BE2C (cell line): ENCODE measurements at regions not wholly inside any gene's neighbourhood (a gene's known extent, or its start where the extent isn't known, plus 50 kb on each side); places are given as distances from the start of the nearest gene placed in this dataset.

Experiments used
- DNase-seq: peaks from one replicate; pipeline ENCODE4 v3.0.0-alpha.2; 2020
- H3K27me3 ChIP-seq: fragments of 250-450 bp; sonication (Bioruptor Pico); 2 replicates; pipeline ENCODE4 v1.5.1; 2020; ENCODE audit warnings: mild to moderate bottlenecking
- H3K36me3 ChIP-seq: fragments of 250-450 bp; sonication (Bioruptor Pico); 2 replicates; pipeline ENCODE4 v1.5.1; 2020; ENCODE audit warnings: mild to moderate bottlenecking
- H3K4me1 ChIP-seq: fragments of 250-450 bp; sonication (Bioruptor Pico); 2 replicates; pipeline ENCODE4 v1.5.1; 2020
- H3K4me3 ChIP-seq: 2 replicates; pipeline ENCODE4 v1.5.1; 2011; ENCODE audit warnings: low read depth, low read length
- H3K9me3 ChIP-seq: fragments of 250-450 bp; sonication (Bioruptor Pico); 2 replicates; pipeline ENCODE4 v1.5.1; 2020
- CTCF ChIP-seq: IDR thresholded peaks from 2 replicates; pipeline ENCODE4 v1.5.1; 2012; ENCODE audit warnings: mild to moderate bottlenecking, low read depth, low read length

- Histone ChIP-seq H3K36me3 (no peaks in the 10 kb centered on the region), H3K27me3 (no peaks in the 10 kb centered on the region), H3K9me3 (no peaks in the 10 kb centered on the region), H3K4me3 (no peak overlapping the region), H3K4me1 (peaks cover 2% of the 10 kb centered on the region; the same call in 1 of the 2 replicates)
- no peak for TF ChIP-seq CTCF
- DNase-seq: no peak
These were observed 219.4 kb upstream of the ROBO2 start for GRCh38 chr3:76820481-76820880.

DNA sequence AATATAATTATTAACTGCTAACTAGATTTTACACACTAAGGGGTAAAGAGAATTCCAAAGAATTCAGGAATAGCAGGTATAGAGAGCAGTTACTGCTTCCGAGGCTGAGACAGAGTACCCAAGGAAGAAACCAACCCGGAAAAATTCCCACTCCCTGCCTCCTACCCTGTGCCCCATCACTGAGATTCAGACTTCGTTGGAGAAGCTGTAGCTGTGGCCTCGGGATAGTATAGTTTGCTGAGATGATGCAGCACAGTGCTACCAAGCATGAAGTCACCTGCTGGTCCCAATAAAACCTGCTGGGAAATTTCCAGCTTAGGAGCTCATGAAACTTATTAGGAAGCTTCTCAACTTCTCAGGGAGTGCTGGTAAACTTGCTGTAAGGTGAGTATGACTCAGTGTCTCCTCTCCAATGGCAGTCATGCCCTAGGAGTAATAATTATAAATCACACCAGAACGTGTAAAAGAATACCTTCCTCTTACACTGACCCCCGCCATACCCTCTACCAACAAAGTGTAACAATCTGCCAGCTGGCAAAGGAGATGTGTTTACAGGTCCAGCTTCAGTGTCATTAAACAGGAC is 215.2 kb upstream of the ROBO2 start:
- Histone ChIP-seq H3K9me3 (no peaks in the 10 kb centered on the region), H3K27me3 (no peaks in the 10 kb centered on the region), H3K36me3 (no peaks in the 10 kb centered on the region), H3K4me3 (no peak overlapping the region), H3K4me1 (peaks cover 2% of the 10 kb centered on the region; the same call in 1 of the 2 replicates)
- no peak for TF ChIP-seq CTCF
- no peak for DNase-seq

DNA sequence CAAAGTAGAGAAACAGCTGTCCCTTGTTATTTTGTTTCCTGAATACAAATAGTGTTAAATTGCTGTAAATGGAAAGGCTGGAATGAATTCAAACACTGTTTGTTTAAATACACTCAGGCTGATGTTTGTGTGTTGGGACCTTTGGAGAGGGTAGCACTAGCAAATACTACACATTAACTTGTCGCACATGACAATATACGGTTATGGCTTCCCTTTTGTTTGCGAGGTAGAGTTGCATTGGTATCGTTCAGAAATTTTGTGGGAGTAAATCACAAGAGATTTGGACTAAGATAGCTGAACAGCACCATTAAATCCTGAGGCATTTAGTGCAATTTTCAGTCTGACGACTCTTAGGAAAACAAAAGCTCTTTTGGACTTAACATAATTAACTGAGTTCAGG is 213.0 kb upstream of the ROBO2 start:
- no peak overlapping the region for H3K4me3 ChIP-seq
- H3K27me3 ChIP-seq: no peaks in the 10 kb centered on the region
- H3K4me1 ChIP-seq: no peaks in the 10 kb centered on the region
- H3K36me3 ChIP-seq: no peaks in the 10 kb centered on the region
- no peak for DNase-seq
- H3K9me3 ChIP-seq: no peaks in the 10 kb centered on the region
- TF ChIP-seq CTCF: no peak

DNA sequence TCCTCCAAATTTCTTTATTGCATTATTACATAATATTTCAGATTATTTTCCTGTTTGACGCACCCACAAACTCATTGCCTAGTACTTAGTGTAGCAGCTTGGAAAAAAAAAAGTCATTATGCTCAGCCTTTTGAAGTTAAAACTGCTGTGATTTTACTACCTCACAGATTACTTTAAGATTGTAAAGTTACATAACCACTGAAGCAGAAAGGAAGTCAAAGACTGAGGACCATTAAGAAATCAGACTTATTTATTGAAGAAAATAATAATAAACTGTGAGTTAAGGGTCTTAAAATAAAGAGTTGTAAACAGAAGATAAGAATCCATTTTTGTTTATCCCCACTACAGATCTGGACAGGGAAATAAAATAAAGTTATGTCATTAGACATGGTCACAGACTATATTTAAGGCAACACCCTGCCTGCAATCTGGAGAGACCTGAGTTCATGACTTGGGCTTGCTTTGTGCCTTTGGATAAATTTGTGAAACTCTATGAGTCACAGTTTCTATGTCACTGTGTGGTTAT is 212.1 kb upstream of the ROBO2 start:
- Histone ChIP-seq H3K36me3 (no peaks in the 10 kb centered on the region), H3K9me3 (no peaks in the 10 kb centered on the region), H3K4me1 (no peaks in the 10 kb centered on the region), H3K27me3 (no peaks in the 10 kb centered on the region), H3K4me3 (no peak overlapping the region)
- no peak for DNase-seq
- TF ChIP-seq CTCF: no peak

- H3K27me3 ChIP-seq: no peaks in the 10 kb centered on the region
- no peak for DNase-seq
- H3K4me1 ChIP-seq: no peaks in the 10 kb centered on the region
- no peak overlapping the region for H3K4me3 ChIP-seq
- no peaks in the 10 kb centered on the region for H3K9me3 ChIP-seq
- no peaks in the 10 kb centered on the region for H3K36me3 ChIP-seq
- no peak for TF ChIP-seq CTCF
These were observed 205.2 kb upstream of the ROBO2 start for GRCh38 chr3:76834657-76835056.

- Histone ChIP-seq H3K4me1 (peaks cover 24% of the 10 kb centered on the region), H3K36me3 (no peaks in the 10 kb centered on the region), H3K4me3 (0 out of 2 replicates have a peak overlapping the region, but pooled peaks have one; percentile 6), H3K27me3 (no peaks in the 10 kb centered on the region), H3K9me3 (no peaks in the 10 kb centered on the region)
- peak; percentile 22 for DNase-seq
- TF ChIP-seq CTCF: no peak
These were observed 198.2 kb upstream of the ROBO2 start for GRCh38 chr3:76841747-76842146.
